ENCODE measurements at regions not wholly inside any gene's neighbourhood (a gene's known extent, or its start where the extent isn't known, plus 50 kb on each side); places are given as distances from the start of the nearest gene placed in this dataset.

- WGBS, 3 donors: 94 to 98% (median 95%) methylated on average over 2 of the region's 2 CpGs
- no peak for DNase-seq
- no peak for TF ChIP-seq CTCF (IDR thresholded peaks at IDR 0.05)
- Histone ChIP-seq H3K36me3 (ENCODE audit: insufficient read depth in 1 of 2, low read depth in 1 of 2) (no peaks in the 10 kb centered on the region), H3K4me1 (no peaks in the 10 kb centered on the region), H3K4me3 (no peak overlapping the region), H3K27ac (no peak overlapping the region), H3K27me3 (ENCODE audit: insufficient read depth in 3 of 3, low read length in 2 of 3) (peaks cover 0 to 2% (median 0%) of the 10 kb centered on the region in 3 donors), H3K9me3 (no peaks in the 10 kb centered on the region)
- intact Hi-C loops (cut with DNase I): no loop called here
- ATAC-seq: no peak
Measured at GRCh38 chr6:150544793-150545192, 54.9 kb upstream of the PLEKHG1 start.

GRCh38 chr6:150546457-150546856 lies 53.2 kb upstream of the PLEKHG1 start:
- Histone ChIP-seq H3K36me3 (ENCODE audit: insufficient read depth in 1 of 2, low read depth in 1 of 2) (no peaks in the 10 kb centered on the region), H3K27ac (no peak overlapping the region), H3K27me3 (ENCODE audit: insufficient read depth in 3 of 3, low read length in 2 of 3) (peaks cover 0 to 2% (median 0%) of the 10 kb centered on the region in 3 donors), H3K4me3 (no peak overlapping the region), H3K9me3 (no peaks in the 10 kb centered on the region), H3K4me1 (no peaks in the 10 kb centered on the region)
- 22 to 31% (median 28%) methylated on average over 7 of the region's 7 CpGs for WGBS, 3 donors
- TF ChIP-seq CTCF (IDR thresholded peaks at IDR 0.05): no peak
- intact Hi-C loops (cut with DNase I): no loop called here
- ATAC-seq (no peak), DNase-seq (no peak)

GRCh38 chr6:150547502-150548222 lies 52.0 kb upstream of the PLEKHG1 start:
- ATAC-seq (no peak), DNase-seq (peak; percentile 22 to 61)
- Histone ChIP-seq H3K9me3 (no peaks in the 10 kb centered on the region), H3K4me1 (no peaks in the 10 kb centered on the region), H3K27ac (no peak overlapping the region), H3K27me3 (ENCODE audit: insufficient read depth in 3 of 3, low read length in 2 of 3) (peaks cover 0 to 2% (median 0%) of the 10 kb centered on the region in 3 donors), H3K4me3 (no peak overlapping the region), H3K36me3 (ENCODE audit: insufficient read depth in 1 of 2, low read depth in 1 of 2) (no peaks in the 10 kb centered on the region)
- no peak for TF ChIP-seq CTCF (IDR thresholded peaks at IDR 0.05)
- 39 to 46% (median 39%) methylated on average over 11 of the region's 11 CpGs for WGBS, 3 donors
- intact Hi-C loops (cut with DNase I): no loop called here

- intact Hi-C loops (cut with DNase I): no loop called here
- DNase-seq (no peak), ATAC-seq (no peak)
- Histone ChIP-seq H3K27ac (no peak overlapping the region), H3K4me1 (no peaks in the 10 kb centered on the region), H3K27me3 (ENCODE audit: insufficient read depth in 3 of 3, low read length in 2 of 3) (peaks cover 0 to 2% (median 0%) of the 10 kb centered on the region in 3 donors), H3K9me3 (no peaks in the 10 kb centered on the region), H3K4me3 (no peak overlapping the region), H3K36me3 (ENCODE audit: insufficient read depth in 1 of 2, low read depth in 1 of 2) (no peaks in the 10 kb centered on the region)
- TF ChIP-seq CTCF (IDR thresholded peaks at IDR 0.05): no peak
- 96% methylated on average over 4 of the region's 4 CpGs for WGBS, 3 donors
Measured at GRCh38 chr6:150548330-150548729, 51.4 kb upstream of the PLEKHG1 start.

GRCh38 chr6:150549007-150549406 lies 50.7 kb upstream of the PLEKHG1 start:
- H3K4me3 ChIP-seq: no peak overlapping the region
- H3K9me3 ChIP-seq: no peaks in the 10 kb centered on the region
- WGBS, 3 donors: 92 to 95% (median 95%) methylated on average over 5 of the region's 5 CpGs
- intact Hi-C loops (cut with DNase I): no loop called here
- DNase-seq (no peak), ATAC-seq (no peak)
- no peaks in the 10 kb centered on the region for H3K4me1 ChIP-seq
- TF ChIP-seq CTCF (IDR thresholded peaks at IDR 0.05): no peak
- H3K27me3 ChIP-seq (ENCODE audit: insufficient read depth in 3 of 3, low read length in 2 of 3): peaks cover 0 to 2% (median 0%) of the 10 kb centered on the region in 3 donors
- no peak overlapping the region for H3K27ac ChIP-seq
- H3K36me3 ChIP-seq (ENCODE audit: insufficient read depth in 1 of 2, low read depth in 1 of 2): no peaks in the 10 kb centered on the region

Data from psoas muscle (tissue), 7 donors.